NB4 (cell line): ENCODE measurements at regions not wholly inside any gene's neighbourhood (a gene's known extent, or its start where the extent isn't known, plus 50 kb on each side); places are given as distances from the start of the nearest gene placed in this dataset.

Experiments
- CTCF ChIP-seq: IDR thresholded peaks from one replicate; pipeline ENCODE4 v1.5.1; 2012; ENCODE audit warnings: low read depth, low read length
- MAX ChIP-seq: IDR thresholded peaks from 2 replicates; pipeline ENCODE4 v1.6.1; 2011; ENCODE audit warnings: low read depth, low read length
- POLR2A ChIP-seq: IDR thresholded peaks from 2 replicates; pipeline ENCODE4 v1.6.1; 2011; ENCODE audit warnings: mild to moderate bottlenecking; ENCODE audit not compliant: insufficient read length; ENCODE audit errors: extremely low read depth

GRCh38 chr14:25247609-25248008 lies 197.7 kb upstream of the STXBP6 start:
- TF ChIP-seq CTCF: no peak
- TF ChIP-seq POLR2A: no peak
- TF ChIP-seq MAX: no peak
